ENCODE measurements at regions not wholly inside any gene's neighbourhood (a gene's known extent, or its start where the extent isn't known, plus 50 kb on each side); places are given as distances from the start of the nearest gene placed in this dataset.
"Not testable (repeated sequence)": the region's sequence is repeated elsewhere in the genome, so short reads cannot be mapped to it uniquely, and the experiment has no call there.

DNA sequence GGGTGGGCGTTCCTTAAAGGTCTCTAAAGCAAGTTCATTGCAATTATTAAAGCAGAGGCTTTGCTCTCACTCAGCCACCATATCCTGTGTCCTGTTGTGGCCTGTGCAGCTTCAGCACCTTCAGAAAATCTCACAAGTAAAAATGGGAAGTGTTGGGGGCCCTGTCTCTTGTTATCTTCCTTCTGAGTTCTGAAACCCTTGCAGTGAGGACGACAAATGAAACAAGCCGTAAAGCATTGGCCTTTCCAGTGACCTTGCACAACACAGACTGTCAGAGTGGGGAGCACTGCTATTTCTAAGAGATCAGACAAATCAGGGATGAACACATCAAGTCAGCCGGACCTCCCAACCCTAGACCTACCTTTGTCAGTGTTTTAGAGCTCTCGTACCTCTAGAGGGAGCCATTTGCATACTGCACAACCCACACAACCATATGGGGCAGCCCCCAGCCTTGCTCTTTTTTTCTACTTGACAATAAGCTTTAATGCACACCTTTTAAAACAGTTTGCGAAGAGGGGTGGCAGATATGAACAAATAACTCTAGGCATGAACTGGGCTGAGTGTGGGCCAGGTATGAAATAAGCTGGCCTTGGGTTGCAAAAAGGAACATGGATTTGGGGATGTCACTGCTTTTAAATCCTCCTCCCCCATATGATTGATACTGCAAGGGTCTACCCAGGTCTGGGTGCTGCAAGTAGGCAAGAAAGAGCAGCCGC is 89.8 kb downstream of the KATNIP start:
- peak; percentile 59 for DNase-seq (ENCODE audit: low read depth)

DNA sequence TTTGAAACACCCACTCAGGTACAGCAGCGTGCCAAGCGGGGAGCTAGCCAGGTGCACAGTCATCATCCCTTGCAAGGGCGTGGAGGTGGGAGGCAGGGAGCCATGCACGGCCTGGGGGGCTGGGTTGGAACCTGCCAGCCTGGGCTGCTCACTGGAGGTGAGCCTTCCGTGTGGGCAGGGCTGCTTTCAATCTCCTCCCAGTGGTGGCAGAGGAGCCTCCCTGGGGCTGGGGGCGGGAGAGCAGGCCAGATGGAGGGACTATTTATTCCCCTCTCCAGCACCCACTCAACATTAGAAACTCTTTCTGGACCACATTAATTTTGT is 90.3 kb downstream of the KATNIP start:
- no peak for DNase-seq (ENCODE audit: low read depth)

DNA sequence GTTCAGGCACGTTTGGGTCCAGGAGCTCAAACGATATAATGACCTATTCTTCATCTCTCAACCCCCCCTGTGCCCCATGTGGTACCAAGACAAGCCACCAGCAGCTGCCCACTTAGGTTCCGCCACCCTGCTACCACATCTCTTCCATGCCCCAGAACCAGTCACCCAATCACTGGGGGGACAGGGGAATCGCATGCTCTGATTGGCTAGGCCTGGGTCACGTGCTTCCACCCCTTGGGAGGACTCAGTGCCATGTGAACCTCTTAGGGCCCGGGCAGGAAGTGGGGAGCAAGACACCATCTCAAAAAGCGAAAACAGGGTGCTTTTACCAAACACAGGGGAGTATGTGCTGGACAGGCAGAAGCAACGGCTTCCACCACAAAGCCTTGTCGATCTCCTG is 91.3 kb downstream of the KATNIP start:
- DNase-seq (ENCODE audit: low read depth): no peak

DNA sequence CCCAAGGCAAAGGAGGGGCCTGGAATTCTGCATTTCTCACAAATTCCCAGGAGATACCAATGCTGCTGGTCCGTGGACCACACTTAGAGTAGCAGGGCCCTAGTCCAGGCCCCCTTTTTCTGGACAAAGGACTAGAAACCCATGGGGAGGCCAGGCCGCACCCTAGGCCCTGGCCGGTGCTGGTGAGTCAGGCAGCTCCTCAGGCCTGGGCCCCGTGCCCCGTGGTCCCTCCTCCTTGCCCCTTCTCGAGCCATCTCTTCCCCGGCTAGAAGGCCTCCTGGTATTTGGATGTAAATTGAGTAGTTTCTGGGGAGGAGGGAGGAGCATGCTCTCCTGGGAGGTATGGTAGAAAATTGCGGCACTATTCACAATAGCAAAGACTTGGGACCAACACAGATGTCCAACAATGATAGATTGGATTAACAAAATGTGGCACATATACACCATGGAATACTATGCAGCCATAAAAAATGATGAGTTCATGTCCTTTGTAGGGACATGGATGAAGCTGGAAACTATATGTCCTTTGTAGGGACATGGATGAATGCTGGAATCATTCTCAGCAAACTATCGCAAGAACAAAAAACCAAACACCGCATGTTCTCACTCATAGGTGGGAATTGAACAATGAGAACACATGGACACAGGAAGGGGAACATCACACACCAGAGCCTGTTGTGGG is 91.9 kb downstream of the KATNIP start:
- DNase-seq (ENCODE audit: low read depth): not testable (repeated sequence)

DNA sequence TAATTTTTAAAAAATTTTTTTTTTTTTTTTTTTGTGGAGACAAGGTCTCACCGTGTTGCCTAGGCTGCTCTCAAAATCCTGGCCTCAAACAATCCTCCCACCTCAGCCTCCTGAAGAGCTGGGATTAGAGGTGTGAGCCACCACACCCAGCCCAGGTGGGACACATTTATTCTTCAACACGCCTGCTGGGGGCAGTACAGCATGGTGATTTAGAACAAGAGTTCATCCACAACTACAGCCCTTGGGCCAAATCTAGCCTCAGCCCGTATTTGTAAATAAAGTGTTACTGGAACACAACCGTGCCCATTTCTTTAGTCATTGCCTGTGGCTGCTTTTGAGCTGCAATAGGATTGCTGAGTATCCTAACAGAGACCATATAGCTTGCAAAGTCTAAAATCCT is 92.8 kb downstream of the KATNIP start:
- DNase-seq (ENCODE audit: low read depth): peak; percentile 33

DNA sequence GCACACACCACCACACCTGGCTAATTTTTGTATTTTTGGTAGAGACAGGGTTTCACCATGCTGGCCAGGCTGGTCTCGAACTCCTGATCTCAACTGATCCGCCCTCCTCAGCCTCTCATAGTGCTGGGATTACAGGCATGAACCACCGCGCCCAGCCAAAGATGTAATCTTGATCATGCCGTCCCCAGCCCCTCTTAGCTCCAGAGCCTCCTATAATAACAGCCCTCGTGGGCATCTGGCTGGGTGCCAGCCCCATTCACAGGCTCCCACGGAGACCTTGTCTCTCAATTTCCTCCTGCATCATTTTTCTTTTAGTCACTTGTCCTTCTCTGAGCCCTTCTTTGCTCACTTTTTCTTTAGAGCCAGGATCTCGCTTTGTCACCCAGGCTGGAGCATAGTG is 94.2 kb downstream of the KATNIP start:
- DNase-seq (ENCODE audit: low read depth): no peak

DNA sequence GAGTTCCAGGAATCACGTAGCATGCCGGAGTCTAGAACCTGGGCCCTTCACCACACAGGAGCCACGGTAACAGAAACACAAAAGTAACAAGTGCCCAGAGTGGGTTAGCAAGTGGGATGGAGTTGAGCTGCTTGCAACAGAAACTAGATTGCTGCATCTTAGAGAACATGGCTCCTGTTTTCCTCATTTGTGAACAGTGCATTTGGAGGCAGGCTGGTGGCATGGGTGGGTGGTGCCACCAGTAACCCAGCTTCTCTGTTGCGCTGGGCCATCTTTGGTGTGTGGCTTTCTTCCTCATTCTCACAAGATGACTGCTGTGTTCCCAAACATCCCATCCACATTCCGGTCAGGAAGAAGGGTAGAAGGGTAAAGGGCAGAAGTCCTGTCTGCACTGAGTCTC is 95.5 kb downstream of the KATNIP start:
- no peak for DNase-seq (ENCODE audit: low read depth)

DNA sequence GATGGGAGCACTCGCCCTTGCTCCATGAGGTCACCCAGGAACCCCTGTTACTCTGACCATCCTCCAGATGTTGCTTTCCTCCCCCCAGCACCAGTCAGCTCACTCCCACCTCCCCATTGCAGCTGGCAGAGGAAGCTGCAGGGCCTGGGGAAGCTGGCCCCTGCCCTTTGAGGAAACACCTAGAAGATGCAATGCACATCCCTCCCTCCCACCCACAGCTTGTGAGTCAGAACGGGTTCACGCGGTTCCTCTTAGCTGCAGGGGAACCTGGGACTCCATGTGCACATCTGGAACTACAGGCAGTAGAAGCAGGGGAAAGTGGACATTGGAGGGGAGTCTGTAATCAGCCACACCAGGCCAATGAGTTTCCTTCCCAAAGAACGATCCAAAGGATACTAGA is 96.9 kb downstream of the KATNIP start:
- no peak for DNase-seq (ENCODE audit: low read depth)

DNA sequence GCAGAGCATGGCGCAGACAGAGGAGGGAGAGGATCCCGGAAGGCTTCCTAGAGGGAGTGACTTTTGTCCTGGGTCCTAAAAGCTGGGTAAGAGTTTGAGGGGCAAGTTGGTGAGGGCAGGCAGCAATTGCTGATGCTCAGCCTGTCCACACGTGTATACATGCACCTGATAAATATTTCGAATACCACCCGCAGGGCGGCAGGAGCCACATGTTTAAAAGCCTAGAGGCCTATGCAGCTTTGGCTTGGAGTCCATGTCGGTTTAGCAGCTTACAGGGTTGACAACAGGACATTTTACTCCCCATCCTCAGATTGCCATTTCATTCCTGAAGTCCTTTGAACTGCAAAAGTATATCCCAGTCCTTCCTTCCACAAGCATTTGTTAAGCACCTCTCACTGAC is 99.1 kb downstream of the KATNIP start:
- DNase-seq (ENCODE audit: low read depth): no peak

DNA sequence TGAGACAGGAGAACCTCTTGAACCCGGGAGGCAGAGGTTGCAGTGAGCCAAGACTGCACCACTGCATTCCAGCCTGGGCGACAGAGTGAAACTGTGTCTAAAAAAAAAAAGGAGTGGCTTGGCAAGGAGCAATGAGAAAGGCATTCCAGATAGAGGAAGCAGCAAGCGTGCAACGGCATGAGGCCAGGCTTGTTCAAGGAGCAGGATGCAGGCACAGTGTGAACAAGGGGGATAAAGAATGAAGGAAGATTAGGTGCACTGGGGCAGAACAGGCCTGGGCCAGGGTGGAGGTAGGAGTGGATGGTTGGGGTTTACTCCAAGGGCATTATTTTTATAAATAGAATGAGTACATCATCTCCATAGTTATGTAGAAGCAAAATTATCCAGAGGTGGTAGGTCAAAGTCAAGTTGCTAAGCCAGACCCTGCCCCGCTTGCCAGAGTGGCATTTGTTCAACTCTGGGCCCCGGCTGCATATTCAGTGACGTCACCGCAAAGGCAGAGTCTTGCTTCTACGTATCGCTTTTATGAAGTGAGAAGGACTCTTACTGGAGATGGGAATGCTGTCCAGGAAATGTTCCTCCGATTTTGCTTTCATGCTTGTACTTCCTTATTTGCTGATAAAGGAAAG is 100.2 kb downstream of the KATNIP start:
- peak; percentile 26 for DNase-seq (ENCODE audit: low read depth)

DNA sequence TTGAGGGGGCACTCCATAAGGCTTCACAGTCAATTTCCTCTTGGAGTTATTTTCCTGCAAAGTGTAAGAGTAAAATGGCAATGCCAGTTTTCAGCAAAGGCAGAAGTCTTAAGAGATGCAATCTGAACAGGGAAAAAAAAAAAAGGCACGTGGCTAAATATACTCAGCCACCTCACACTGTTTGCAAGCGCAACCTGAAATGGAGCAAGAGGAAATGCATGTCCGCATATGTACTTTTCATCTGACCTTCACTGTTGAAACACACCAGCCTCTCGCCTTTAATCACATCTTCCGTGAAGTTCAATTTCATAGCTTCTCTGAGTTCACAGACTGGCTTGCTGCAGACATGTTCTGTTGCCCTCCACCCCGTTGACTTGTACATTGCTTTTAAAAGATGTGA is 101.4 kb downstream of the KATNIP start:
- no peak for DNase-seq (ENCODE audit: low read depth)

DNA sequence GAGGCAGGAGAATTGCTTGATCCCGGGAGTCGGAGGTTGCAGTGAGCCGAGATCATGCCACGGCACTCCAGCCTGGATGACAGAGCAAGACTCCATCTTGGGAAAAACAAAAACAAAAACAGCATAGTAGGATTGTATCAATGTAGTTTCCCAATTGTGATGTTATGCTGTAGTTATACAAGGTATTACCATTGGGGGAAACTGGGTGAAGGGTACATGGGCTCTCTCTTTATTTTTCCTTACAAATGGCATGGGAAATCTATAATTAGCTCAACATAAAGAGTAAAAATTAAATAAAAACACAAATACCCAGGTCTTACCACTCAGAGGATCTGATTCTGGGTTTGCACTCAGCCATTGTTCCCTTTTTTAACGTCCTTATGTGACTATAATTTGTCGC is 107.9 kb downstream of the KATNIP start:
- no peak for DNase-seq (ENCODE audit: low read depth)

DNA sequence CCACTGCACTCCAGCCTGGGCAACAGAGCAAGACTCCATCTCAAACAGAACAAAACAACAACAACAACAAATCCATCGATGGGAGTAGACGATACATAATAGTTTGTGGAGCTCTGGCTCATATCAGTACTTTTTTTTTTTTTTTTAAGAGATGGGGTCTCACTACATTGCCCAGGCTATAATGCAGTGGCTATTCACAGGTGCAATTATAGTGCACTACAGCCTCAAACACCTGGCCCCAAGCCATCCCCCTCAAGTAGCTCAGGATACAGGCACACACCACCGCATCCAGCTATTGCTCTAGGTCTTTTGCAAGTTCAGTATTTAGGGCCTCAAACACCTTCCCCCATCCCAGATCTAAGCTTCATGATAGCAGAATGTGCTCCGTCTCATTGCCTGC is 110.6 kb downstream of the KATNIP start:
- DNase-seq (ENCODE audit: low read depth): no peak

DNA sequence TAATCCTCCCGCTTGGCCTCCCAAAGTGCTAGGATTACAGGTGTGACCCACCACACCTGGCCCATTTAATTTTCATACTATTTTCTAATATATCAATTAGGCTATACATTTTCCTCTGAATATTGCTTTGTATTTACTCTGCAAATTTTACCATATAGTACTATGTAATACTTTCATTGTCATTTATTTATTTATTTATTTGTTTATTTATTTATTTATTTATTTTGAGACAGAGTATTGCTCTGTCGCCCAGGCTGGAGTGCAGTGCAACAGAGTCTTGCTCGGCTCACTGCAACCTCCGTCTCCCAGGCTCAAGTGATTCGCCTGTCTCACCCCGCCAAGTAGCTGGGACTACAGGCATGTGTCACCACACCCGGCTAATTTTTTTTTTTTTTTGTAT is 113.3 kb downstream of the KATNIP start:
- not testable (repeated sequence) for DNase-seq (ENCODE audit: low read depth)

DNA sequence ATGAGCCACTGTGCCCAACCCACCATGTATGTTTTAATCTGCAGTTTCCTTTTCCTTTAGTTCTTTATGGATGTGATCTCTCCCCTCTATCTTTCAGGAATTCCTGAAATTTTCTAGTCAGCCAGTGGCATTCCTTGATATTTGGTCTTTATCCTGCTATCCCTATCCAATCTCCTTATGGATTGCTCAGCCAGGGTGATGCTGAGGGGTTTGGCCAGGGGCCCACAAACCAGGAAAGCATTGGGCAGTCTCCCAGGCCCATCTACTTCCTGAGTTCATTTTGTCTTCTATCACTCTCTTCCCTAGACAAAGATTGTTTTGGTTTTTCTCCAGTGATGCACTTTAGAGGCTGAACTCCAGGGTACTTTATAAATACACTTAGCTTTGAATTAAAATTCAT is 115.9 kb downstream of the KATNIP start:
- peak; percentile 65 for DNase-seq (ENCODE audit: low read depth)

DNA sequence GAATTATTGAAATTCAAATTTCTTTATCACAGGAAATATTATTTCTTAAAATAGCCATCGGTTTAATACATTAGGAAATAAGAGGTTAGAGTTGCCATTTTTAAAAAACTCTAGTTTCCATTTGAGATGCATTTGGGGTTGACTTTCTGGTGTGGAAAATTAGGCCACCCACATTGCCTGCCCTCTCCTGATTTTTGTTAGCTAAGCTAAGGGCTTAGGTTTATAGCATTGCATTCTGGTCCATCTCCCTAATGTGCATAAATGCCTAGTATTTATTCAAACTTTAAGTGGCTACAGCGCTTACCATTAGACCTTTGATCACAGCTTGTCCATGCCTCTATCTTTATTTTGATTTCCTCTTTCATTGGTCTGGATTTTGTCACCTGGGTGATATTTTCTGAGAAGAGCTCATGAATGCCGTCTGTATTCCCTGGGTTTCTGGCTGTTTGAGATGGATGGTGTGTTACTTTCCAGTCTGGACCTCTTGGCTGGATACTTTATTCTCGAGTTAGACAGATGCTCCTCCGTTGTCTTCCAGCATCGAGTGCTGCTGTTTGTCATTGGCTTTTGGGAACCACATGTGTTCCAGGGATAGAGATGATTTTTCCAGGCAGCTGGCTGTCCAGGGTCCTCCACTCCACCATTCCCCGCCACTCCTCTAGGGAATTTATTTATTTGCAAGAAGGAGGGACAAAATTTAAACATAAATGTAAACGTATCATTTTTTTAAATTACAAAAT is 120.3 kb downstream of the KATNIP start:
- no peak for DNase-seq (ENCODE audit: low read depth)

DNA sequence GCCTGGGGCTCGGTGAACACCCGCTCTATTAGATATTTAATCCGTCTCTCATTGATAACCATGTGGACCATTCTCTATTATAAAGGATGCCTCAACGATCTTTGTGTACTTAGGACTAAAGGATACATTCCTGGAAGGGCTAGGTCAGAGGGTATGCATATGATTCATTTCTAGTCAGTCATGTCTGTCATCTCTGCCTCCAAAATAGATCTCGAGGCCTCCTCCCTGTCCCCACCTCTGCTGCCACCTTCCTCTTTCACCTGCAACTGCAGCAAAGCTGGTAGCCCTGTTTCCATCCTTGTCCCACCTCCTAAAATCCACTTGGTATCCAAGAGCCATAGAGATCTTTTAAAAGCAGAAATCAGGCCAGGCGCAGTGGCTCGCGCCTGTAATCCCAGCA is 121.5 kb downstream of the KATNIP start:
- no peak for DNase-seq (ENCODE audit: low read depth)

DNA sequence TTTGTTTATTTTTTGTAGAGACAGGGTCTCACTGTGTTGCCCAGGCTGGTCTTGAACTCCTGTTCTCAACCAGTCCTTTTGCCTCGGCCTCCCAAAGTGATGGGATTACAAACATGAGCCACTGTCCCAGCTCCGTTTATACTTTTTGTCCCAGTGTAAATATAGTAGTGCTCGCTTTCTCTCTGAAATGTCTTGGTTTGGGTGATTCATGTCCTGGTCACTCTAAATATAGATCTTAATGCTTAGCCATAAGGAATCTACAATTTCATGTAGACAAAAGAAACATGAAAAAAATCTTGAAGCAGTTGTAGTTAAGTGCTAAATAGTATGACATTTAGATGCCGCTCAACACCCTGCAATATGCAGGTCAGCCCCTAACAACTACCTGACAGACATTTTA is 126.9 kb downstream of the KATNIP start:
- peak; percentile 80 for DNase-seq (ENCODE audit: low read depth)

DNA sequence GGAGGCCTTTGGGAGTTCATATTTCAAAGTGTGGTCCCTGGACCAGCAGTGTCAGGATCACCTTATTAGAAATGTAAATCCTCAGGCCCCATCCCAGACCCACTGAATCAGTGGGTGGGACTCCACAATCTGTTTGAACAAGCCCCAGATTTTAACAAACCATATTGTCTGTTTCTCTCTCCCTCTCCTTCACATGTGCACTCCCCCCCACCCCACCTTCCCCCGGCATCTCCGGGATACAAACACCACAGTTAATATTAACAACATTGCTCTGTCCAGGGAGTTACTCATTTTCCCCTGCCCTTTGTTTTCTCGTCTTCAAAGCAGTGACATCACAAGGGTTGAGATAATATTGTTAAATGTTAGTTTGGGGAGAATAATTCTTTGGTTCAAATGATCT is 127.3 kb downstream of the KATNIP start:
- DNase-seq (ENCODE audit: low read depth): peak; percentile 22

DNA sequence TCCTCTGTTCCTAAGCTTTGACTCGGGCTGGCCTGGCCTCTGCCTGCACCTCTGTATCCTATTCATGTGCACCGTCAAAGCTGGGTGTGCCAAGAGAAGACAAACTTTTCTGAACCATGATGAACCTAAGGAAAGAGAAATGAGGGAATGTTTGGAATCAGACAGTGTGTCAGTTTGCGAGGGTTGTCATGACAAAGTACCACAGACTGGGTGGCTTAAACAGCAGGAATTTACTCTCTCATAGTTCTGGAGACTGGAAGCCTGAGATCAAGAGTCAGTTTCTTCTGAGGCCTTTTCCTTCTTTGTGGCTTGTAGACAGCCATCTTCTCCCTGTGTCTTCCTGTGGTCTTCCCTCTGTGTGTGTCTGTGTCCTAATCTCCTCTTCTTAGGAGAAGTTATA is 129.0 kb downstream of the KATNIP start:
- DNase-seq (ENCODE audit: low read depth): peak; percentile 76

DNA sequence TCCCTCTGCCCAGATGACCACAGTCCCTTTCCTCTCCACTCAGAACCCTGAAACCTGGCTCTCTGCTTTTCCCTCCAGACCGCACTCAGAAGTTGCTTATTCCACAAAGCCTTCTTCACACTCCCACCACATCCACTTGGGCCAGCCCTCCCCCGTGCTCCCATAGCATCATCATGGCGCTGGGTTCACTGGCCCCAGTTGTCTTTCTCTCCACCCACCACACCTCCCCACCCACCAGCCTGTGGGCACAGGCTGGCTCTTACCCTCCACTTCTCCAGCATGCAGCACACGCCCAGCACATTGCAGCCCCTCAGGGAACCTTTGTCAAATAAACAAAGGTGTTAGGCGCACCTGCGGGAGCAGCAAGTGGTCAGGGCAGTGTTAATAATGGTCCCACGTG is 130.0 kb downstream of the KATNIP start:
- DNase-seq (ENCODE audit: low read depth): no peak

DNA sequence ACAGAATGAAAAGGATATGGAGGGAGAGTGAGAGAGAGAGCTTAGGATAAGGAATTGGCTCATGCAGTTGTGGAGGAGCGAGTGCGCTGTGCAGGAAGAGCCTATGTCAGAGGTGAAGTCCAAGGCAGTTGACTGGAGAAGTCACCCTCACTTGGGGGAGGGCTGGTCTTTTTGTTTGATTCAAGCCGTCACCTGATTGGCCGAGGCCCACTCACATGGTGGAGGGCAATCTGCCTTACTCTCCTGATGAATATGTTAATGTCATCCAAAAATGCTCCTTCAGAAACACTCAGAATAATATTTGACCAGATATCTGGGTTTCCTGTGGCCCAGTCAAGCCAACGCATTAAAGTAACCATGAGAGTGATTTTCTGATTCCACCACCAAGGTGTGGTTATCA is 131.7 kb downstream of the KATNIP start:
- no peak for DNase-seq (ENCODE audit: low read depth)

DNA sequence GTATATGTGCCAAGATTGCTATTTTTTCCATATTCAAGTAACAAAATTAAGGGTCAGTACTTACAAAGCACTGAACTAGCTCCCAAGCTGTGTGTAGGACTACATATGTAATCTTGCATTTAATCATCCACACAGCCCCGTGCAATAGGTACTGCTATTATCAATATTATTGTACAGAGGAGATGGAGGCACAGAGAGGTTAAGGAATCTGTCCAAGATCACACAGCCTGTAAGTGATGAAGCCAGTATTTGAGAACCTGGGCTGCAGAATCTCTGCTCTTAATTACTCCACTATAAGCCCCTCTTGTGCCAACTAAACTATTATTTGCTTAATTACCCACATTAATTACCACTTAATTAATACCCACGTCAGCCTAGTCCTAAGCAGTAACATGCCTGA is 134.1 kb downstream of the KATNIP start:
- no peak for DNase-seq (ENCODE audit: low read depth)

All from EH (cell line).